HG03280 (cell line): ENCODE measurements at regions not wholly inside any gene's neighbourhood (a gene's known extent, or its start where the extent isn't known, plus 50 kb on each side); places are given as distances from the start of the nearest gene placed in this dataset.
"Not testable (repeated sequence)": the region's sequence is repeated elsewhere in the genome, so short reads cannot be mapped to it uniquely, and the experiment has no call there.

Experiments used
- ATAC-seq: cut with Tn5 transposase; IDR thresholded peaks from one replicate; pipeline ENCODE4 v1.9.1; 2021; ENCODE audit warnings: mild to moderate bottlenecking, moderate library complexity; ENCODE audit not compliant: unreplicated experiment

GRCh38 chr2:7736646-7737305, 819.6 kb downstream of the RNF144A start:
- no peak for ATAC-seq

- ATAC-seq, result no peak
Observed at GRCh38 chr2:7738596-7738995, 821.4 kb downstream of the RNF144A start.

- ATAC-seq, result no peak
Observed at GRCh38 chr2:7740114-7740513, 822.9 kb downstream of the RNF144A start.

GRCh38 chr2:7742301-7742700, 825.1 kb downstream of the RNF144A start:
- ATAC-seq, result no peak

- ATAC-seq, result no peak
Observed at GRCh38 chr2:7744827-7745226, 827.6 kb downstream of the RNF144A start.

GRCh38 chr2:7745369-7745768, 828.2 kb downstream of the RNF144A start:
- ATAC-seq, result no peak

GRCh38 chr2:7748717-7749415, 831.7 kb downstream of the RNF144A start:
- ATAC-seq, result no peak

- ATAC-seq, result no peak
Observed at GRCh38 chr2:7749895-7750559, 832.8 kb downstream of the RNF144A start.

GRCh38 chr2:7752291-7752690, 835.1 kb downstream of the RNF144A start:
- no peak for ATAC-seq

- ATAC-seq, result no peak
Observed at GRCh38 chr2:7753777-7754176, 836.6 kb downstream of the RNF144A start.

- ATAC-seq, result no peak
Observed at GRCh38 chr2:7755879-7756278, 838.7 kb downstream of the RNF144A start.

GRCh38 chr2:7758073-7758759, 841.0 kb downstream of the RNF144A start:
- ATAC-seq, result no peak

- ATAC-seq, result no peak
Observed at GRCh38 chr2:7759898-7760297, 842.7 kb downstream of the RNF144A start.

GRCh38 chr2:7763418-7763817, 846.2 kb downstream of the RNF144A start:
- not testable (repeated sequence) for ATAC-seq

- no peak for ATAC-seq
Observed at GRCh38 chr2:7765236-7765635, 848.0 kb downstream of the RNF144A start.

GRCh38 chr2:7766088-7766722, 849.0 kb downstream of the RNF144A start:
- ATAC-seq, result no peak

- ATAC-seq, result no peak
Observed at GRCh38 chr2:7766978-7767565, 849.9 kb downstream of the RNF144A start.

GRCh38 chr2:7767902-7768301, 850.7 kb downstream of the RNF144A start:
- no peak for ATAC-seq

GRCh38 chr2:7771781-7772180, 854.6 kb downstream of the RNF144A start:
- ATAC-seq, result no peak
